ENCODE measurements at regions not wholly inside any gene's neighbourhood (a gene's known extent, or its start where the extent isn't known, plus 50 kb on each side); places are given as distances from the start of the nearest gene placed in this dataset.
A peak's percentile ranks its signal among the peaks of the same experiment; 100 is the strongest.
"Not testable (repeated sequence)": the region's sequence is repeated elsewhere in the genome, so short reads cannot be mapped to it uniquely, and the experiment has no call there.

- Mint-ChIP-seq H3K36me3 (ENCODE audit: low read depth) (no peaks in the 10 kb centered on the region), H3K27ac (no peak overlapping the region), H3K4me1 (peaks cover 7% of the 10 kb centered on the region), H3K4me3 (no peak overlapping the region), H3K9me3 (no peaks in the 10 kb centered on the region), H3K27me3 (peaks cover 28% of the 10 kb centered on the region)
- ATAC-seq (replicated peaks), result no peak
These were observed 50.0 kb downstream of the PTPRS start for GRCh38 chr19:5290336-5291262.

GRCh38 chr19:5289060-5289990 lies 51.3 kb downstream of the PTPRS start:
- Mint-ChIP-seq H3K27ac (no peak overlapping the region), H3K4me3 (no peak overlapping the region), H3K36me3 (ENCODE audit: low read depth) (no peaks in the 10 kb centered on the region), H3K4me1 (peaks cover 7% of the 10 kb centered on the region), H3K27me3 (peaks cover 32% of the 10 kb centered on the region), H3K9me3 (no peaks in the 10 kb centered on the region)
- ATAC-seq (replicated peaks), result no peak

GRCh38 chr19:5288347-5288739 lies 52.3 kb downstream of the PTPRS start:
- H3K36me3 Mint-ChIP-seq (ENCODE audit: low read depth), result no peaks in the 10 kb centered on the region
- no peaks in the 10 kb centered on the region for H3K9me3 Mint-ChIP-seq
- peaks cover 7% of the 10 kb centered on the region for H3K4me1 Mint-ChIP-seq
- H3K27me3 Mint-ChIP-seq, result peaks cover 32% of the 10 kb centered on the region
- H3K27ac Mint-ChIP-seq, result no peak overlapping the region
- no peak for ATAC-seq (replicated peaks)
- H3K4me3 Mint-ChIP-seq, result no peak overlapping the region

- Mint-ChIP-seq H3K9me3 (no peaks in the 10 kb centered on the region), H3K27me3 (peaks cover 31% of the 10 kb centered on the region), H3K4me3 (no peak overlapping the region), H3K4me1 (peaks cover 7% of the 10 kb centered on the region), H3K27ac (peak overlapping the region; percentile 7), H3K36me3 (ENCODE audit: low read depth) (no peaks in the 10 kb centered on the region)
- ATAC-seq (replicated peaks), result peak; percentile 62
These were observed 53.5 kb downstream of the PTPRS start for GRCh38 chr19:5287066-5287465.

- peak; percentile 29 for ATAC-seq (replicated peaks)
These were observed 54.1 kb downstream of the PTPRS start for GRCh38 chr19:5286465-5287029.

GRCh38 chr19:5285955-5286354 lies 54.7 kb downstream of the PTPRS start:
- ATAC-seq (replicated peaks), result no peak
- Mint-ChIP-seq H3K27me3 (peaks cover 24% of the 10 kb centered on the region), H3K27ac (no peak overlapping the region), H3K4me3 (no peak overlapping the region), H3K9me3 (no peaks in the 10 kb centered on the region), H3K36me3 (ENCODE audit: low read depth) (no peaks in the 10 kb centered on the region), H3K4me1 (no peaks in the 10 kb centered on the region)

More at GRCh38 chr19:5286465-5287029, 54.1 kb downstream of the PTPRS start:
- no peaks in the 10 kb centered on the region for H3K9me3 Mint-ChIP-seq
- no peak overlapping the region for H3K4me3 Mint-ChIP-seq
- H3K27ac Mint-ChIP-seq, result peak overlapping the region; percentile 7
- H3K36me3 Mint-ChIP-seq (ENCODE audit: low read depth), result no peaks in the 10 kb centered on the region
- peaks cover 26% of the 10 kb centered on the region for H3K27me3 Mint-ChIP-seq
- peaks cover 2% of the 10 kb centered on the region for H3K4me1 Mint-ChIP-seq

- no peak overlapping the region for H3K27ac Mint-ChIP-seq
- no peak overlapping the region for H3K4me3 Mint-ChIP-seq
- H3K36me3 Mint-ChIP-seq (ENCODE audit: low read depth), result no peaks in the 10 kb centered on the region
- ATAC-seq (replicated peaks), result no peak
- no peaks in the 10 kb centered on the region for H3K4me1 Mint-ChIP-seq
- no peaks in the 10 kb centered on the region for H3K9me3 Mint-ChIP-seq
- H3K27me3 Mint-ChIP-seq, result peaks cover 24% of the 10 kb centered on the region
These were observed 55.3 kb downstream of the PTPRS start for GRCh38 chr19:5285311-5285710.

GRCh38 chr19:5282901-5283300 lies 57.7 kb downstream of the PTPRS start:
- no peaks in the 10 kb centered on the region for H3K9me3 Mint-ChIP-seq
- H3K4me3 Mint-ChIP-seq, result no peak overlapping the region
- H3K27me3 Mint-ChIP-seq, result peaks cover 15% of the 10 kb centered on the region
- no peaks in the 10 kb centered on the region for H3K4me1 Mint-ChIP-seq
- ATAC-seq (replicated peaks), result no peak
- H3K36me3 Mint-ChIP-seq (ENCODE audit: low read depth), result no peaks in the 10 kb centered on the region
- no peak overlapping the region for H3K27ac Mint-ChIP-seq

GRCh38 chr19:5281588-5281987 lies 59.0 kb downstream of the PTPRS start:
- no peak for ATAC-seq (replicated peaks)
- H3K4me3 Mint-ChIP-seq, result no peak overlapping the region
- peaks cover 12% of the 10 kb centered on the region for H3K27me3 Mint-ChIP-seq
- no peaks in the 10 kb centered on the region for H3K36me3 Mint-ChIP-seq (ENCODE audit: low read depth)
- H3K9me3 Mint-ChIP-seq, result no peaks in the 10 kb centered on the region
- H3K4me1 Mint-ChIP-seq, result no peaks in the 10 kb centered on the region
- H3K27ac Mint-ChIP-seq, result no peak overlapping the region

- H3K27ac Mint-ChIP-seq; H3K4me3 Mint-ChIP-seq; H3K27me3 Mint-ChIP-seq; H3K9me3 Mint-ChIP-seq; H3K36me3 Mint-ChIP-seq (ENCODE audit: low read depth); H3K4me1 Mint-ChIP-seq; ATAC-seq (replicated peaks): not testable (repeated sequence)
These were observed 64.9 kb downstream of the PTPRS start for GRCh38 chr19:5275668-5276067.

GRCh38 chr19:5273782-5274181 lies 66.8 kb downstream of the PTPRS start:
- H3K4me1 Mint-ChIP-seq, result no peaks in the 10 kb centered on the region
- peaks cover 6% of the 10 kb centered on the region for H3K27me3 Mint-ChIP-seq
- H3K27ac Mint-ChIP-seq, result no peak overlapping the region
- H3K36me3 Mint-ChIP-seq (ENCODE audit: low read depth), result no peaks in the 10 kb centered on the region
- H3K9me3 Mint-ChIP-seq, result no peaks in the 10 kb centered on the region
- no peak for ATAC-seq (replicated peaks)
- H3K4me3 Mint-ChIP-seq, result no peak overlapping the region

- H3K36me3 Mint-ChIP-seq (ENCODE audit: low read depth), result no peaks in the 10 kb centered on the region
- ATAC-seq (replicated peaks), result peak; percentile 49
These were observed 69.5 kb downstream of the PTPRS start for GRCh38 chr19:5271145-5271544.

GRCh38 chr19:5269926-5270325 lies 70.7 kb downstream of the PTPRS start:
- Mint-ChIP-seq H3K9me3 (no peaks in the 10 kb centered on the region), H3K27ac (no peak overlapping the region), H3K27me3 (peaks cover 3% of the 10 kb centered on the region), H3K36me3 (ENCODE audit: low read depth) (no peaks in the 10 kb centered on the region), H3K4me3 (no peak overlapping the region), H3K4me1 (no peaks in the 10 kb centered on the region)
- no peak for ATAC-seq (replicated peaks)

More at GRCh38 chr19:5271145-5271544, 69.5 kb downstream of the PTPRS start:
- Mint-ChIP-seq H3K9me3 (no peaks in the 10 kb centered on the region), H3K4me3 (no peak overlapping the region), H3K27me3 (peaks cover 6% of the 10 kb centered on the region), H3K4me1 (no peaks in the 10 kb centered on the region), H3K27ac (no peak overlapping the region)

GRCh38 chr19:5269279-5269678 lies 71.3 kb downstream of the PTPRS start:
- Mint-ChIP-seq H3K9me3 (no peaks in the 10 kb centered on the region), H3K27me3 (peaks cover 3% of the 10 kb centered on the region), H3K4me1 (no peaks in the 10 kb centered on the region), H3K36me3 (ENCODE audit: low read depth) (no peaks in the 10 kb centered on the region), H3K4me3 (no peak overlapping the region), H3K27ac (no peak overlapping the region)
- ATAC-seq (replicated peaks), result no peak
